ENCODE measurements at regions not wholly inside any gene's neighbourhood (a gene's known extent, or its start where the extent isn't known, plus 50 kb on each side); places are given as distances from the start of the nearest gene placed in this dataset.

DNA sequence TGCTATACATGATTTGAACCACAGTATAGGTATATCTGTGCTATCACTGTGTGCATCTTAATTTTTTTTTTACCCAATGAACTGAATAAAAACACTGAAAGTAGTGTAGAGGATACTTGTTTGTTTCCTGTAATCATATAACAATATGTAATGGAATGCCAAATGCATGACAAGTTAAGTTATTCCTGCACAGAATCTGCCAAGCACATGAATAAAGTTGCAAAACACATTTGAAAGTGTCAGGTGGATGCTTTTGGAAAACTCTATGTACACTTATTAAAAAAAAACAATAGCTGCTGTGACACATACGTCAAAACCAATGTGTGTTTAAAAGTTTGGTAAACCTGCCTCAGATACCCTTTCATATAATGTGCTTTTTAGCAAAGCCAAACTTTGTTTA lies 1638.1 kb upstream of the SEL1L start:
- Histone ChIP-seq H2AFZ (ENCODE audit: low read depth, low read length) (no peak overlapping the region), H3K27me3 (ENCODE audit: control insufficient read depth in 2 of 2, insufficient read depth in 2 of 2, low read length in 2 of 2) (no peaks in the 10 kb centered on the region), H3K9me3 (replicated peaks; ENCODE audit: control insufficient read depth, insufficient read depth, low read length) (no peaks in the 10 kb centered on the region), H3K79me2 (ENCODE audit: control insufficient read depth, insufficient read depth, low read length) (no peaks in the 10 kb centered on the region), H4K20me1 (replicated peaks; ENCODE audit: control insufficient read depth, extremely low read depth, insufficient read depth, low read length) (no peaks in the 10 kb centered on the region), H3K36me3 (ENCODE audit: control insufficient read depth in 2 of 2, extremely low read depth in 1 of 2, insufficient read depth in 2 of 2, low read length in 2 of 2) (no peaks in the 10 kb centered on the region), H3K27ac (ENCODE audit: insufficient read depth, low read depth, low read length) (no peak overlapping the region), H3K9ac (replicated peaks; ENCODE audit: extremely low read depth, insufficient read depth, low read length) (no peak overlapping the region), H3K9me1 (replicated peaks; ENCODE audit: control insufficient read depth, extremely low read depth, insufficient read depth, low read length) (no peaks in the 10 kb centered on the region), H3K4me3 (replicated peaks in 1 of 3; ENCODE audit: insufficient read depth in 1 of 3, low read depth in 1 of 3, low read length in 3 of 3) (no peak overlapping the region), H3K4me1 (ENCODE audit: control insufficient read depth, extremely low read depth, insufficient read depth, low read length) (no peaks in the 10 kb centered on the region), H3K4me2 (ENCODE audit: insufficient read depth, low read length) (no peak overlapping the region)
- ChIA-PET CTCF (no interaction called here), POLR2A (no interaction called here)
- no TSS peak for BruUV-seq (replicated peaks)
- intact Hi-C loops (cut with micrococcal nuclease) (no loop called here), dilution Hi-C loops (cut with MboI; ENCODE audit: extremely low pct_ligation_motif_present, low sequenced_read_pairs) (no loop called here)
- DNase-seq (ENCODE audit: low read depth, low spot score) (no peak), FAIRE-seq (no peak)
- TF ChIP-seq POLR2AphosphoS5 (IDR thresholded peaks at IDR 0.05; ENCODE audit: insufficient read depth, low read depth, low read length) (no peak), FOS (IDR thresholded peaks at IDR 0.05; ENCODE audit: borderline replicate concordance, insufficient read depth, low read length) (no peak), GATA2 (IDR thresholded peaks at IDR 0.05; ENCODE audit: insufficient read depth, insufficient read length, low read depth, low read length) (no peak), EZH2 (IDR thresholded peaks at IDR 0.05; ENCODE audit: borderline replicate concordance, low read depth, low read length, severe bottlenecking) (no peak), MYC (IDR thresholded peaks at IDR 0.05; ENCODE audit: low read depth, low read length) (no peak), POLR2A (IDR thresholded peaks at IDR 0.05; ENCODE audit: low read depth, low read length) (no peak), JUN (IDR thresholded peaks at IDR 0.05; ENCODE audit: borderline replicate concordance, insufficient read depth, insufficient read length, low read depth) (no peak)
- TF ChIP-seq, protein P1, sequence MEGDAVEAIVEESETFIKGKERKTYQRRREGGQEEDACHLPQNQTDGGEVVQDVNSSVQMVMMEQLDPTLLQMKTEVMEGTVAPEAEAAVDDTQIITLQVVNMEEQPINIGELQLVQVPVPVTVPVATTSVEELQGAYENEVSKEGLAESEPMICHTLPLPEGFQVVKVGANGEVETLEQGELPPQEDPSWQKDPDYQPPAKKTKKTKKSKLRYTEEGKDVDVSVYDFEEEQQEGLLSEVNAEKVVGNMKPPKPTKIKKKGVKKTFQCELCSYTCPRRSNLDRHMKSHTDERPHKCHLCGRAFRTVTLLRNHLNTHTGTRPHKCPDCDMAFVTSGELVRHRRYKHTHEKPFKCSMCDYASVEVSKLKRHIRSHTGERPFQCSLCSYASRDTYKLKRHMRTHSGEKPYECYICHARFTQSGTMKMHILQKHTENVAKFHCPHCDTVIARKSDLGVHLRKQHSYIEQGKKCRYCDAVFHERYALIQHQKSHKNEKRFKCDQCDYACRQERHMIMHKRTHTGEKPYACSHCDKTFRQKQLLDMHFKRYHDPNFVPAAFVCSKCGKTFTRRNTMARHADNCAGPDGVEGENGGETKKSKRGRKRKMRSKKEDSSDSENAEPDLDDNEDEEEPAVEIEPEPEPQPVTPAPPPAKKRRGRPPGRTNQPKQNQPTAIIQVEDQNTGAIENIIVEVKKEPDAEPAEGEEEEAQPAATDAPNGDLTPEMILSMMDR (IDR thresholded peaks at IDR 0.05; ENCODE audit: extremely low read depth in 1 of 2, insufficient read depth in 1 of 2, low read depth in 1 of 2, low read length in 2 of 2) = no peak
- TF ChIP-seq, protein P2, sequence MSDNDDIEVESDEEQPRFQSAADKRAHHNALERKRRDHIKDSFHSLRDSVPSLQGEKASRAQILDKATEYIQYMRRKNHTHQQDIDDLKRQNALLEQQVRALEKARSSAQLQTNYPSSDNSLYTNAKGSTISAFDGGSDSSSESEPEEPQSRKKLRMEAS (IDR thresholded peaks at IDR 0.05; ENCODE audit: insufficient read depth, insufficient read length) = no peak
